ENCODE measurements at regions not wholly inside any gene's neighbourhood (a gene's known extent, or its start where the extent isn't known, plus 50 kb on each side); places are given as distances from the start of the nearest gene placed in this dataset.

GRCh38 chr20:57790176-57790575 is 80.4 kb upstream of the PMEPA1 start:
- no peak overlapping the region for H3T11ph ChIP-seq (ENCODE audit: low read length)
- no peak overlapping the region for H3K4ac ChIP-seq (ENCODE audit: low read depth, low read length)

More at GRCh38 chr20:57790176-57790575, 80.4 kb upstream of the PMEPA1 start:
- H4K5ac ChIP-seq (ENCODE audit: insufficient read length, low read depth, low read length) = no peak overlapping the region
- H2BK120ac ChIP-seq (ENCODE audit: low read depth, low read length, poor library complexity, severe bottlenecking) = no peak overlapping the region
- H3K9me3 ChIP-seq (ENCODE audit: control insufficient read depth, low read depth, low read length) = no peaks in the 10 kb centered on the region
- no peak overlapping the region for H3K9ac ChIP-seq (ENCODE audit: extremely low read depth, insufficient read length, low read length)
- TF ChIP-seq CTCF (conservative IDR thresholded peaks at IDR 0.05) = no peak
- WGBS (ENCODE audit: extremely low coverage, insufficient read length, low lambda C conversion rate) = no CpG with 5 or more reads among the region's 8 CpGs
- no peaks in the 10 kb centered on the region for H4K20me1 ChIP-seq (ENCODE audit: control insufficient read depth, insufficient read depth, insufficient read length)
- H3K27me3 ChIP-seq (ENCODE audit: insufficient read depth, low read length) = no peaks in the 10 kb centered on the region
- Mint-ChIP-seq H3K4me3 (no peak overlapping the region; a peak in 1 of 5 replicates), H3K36me3 (ENCODE audit: insufficient read depth in 1 of 3, low read depth in 3 of 3) (no peaks in the 10 kb centered on the region), H3K4me1 (peaks cover 2 to 3% of the 10 kb centered on the region in 2 experiments; a peak in 3 of 4 replicates), H3K27ac (no peak overlapping the region), H3K27me3 (ENCODE audit: low read depth) (no peaks in the 10 kb centered on the region), H3K9me3 (peaks cover 0 to 5% of the 10 kb centered on the region in 2 experiments; a peak in 2 of 5 replicates)
- no peaks in the 10 kb centered on the region for H3K23me2 ChIP-seq (ENCODE audit: insufficient read length, low read depth, low read length, poor library complexity, severe bottlenecking)
- H3K14ac ChIP-seq (ENCODE audit: insufficient read depth, low read length) = no peak overlapping the region
- no peak overlapping the region for H3K4me2 ChIP-seq (ENCODE audit: insufficient read depth, insufficient read length, low read length)
- no peak overlapping the region for H3K23ac ChIP-seq (ENCODE audit: insufficient read length, low read depth, low read length)
- H4K91ac ChIP-seq (ENCODE audit: insufficient read length, low read depth, low read length) = no peak overlapping the region
- H2BK20ac ChIP-seq (ENCODE audit: low read depth, low read length, poor library complexity, severe bottlenecking) = no peak overlapping the region
- H3K4me1 ChIP-seq (ENCODE audit: insufficient read depth, low read length) = no peaks in the 10 kb centered on the region; the same call in 1 of the 2 replicates
- H2BK15ac ChIP-seq (ENCODE audit: low read depth, low read length) = no peak overlapping the region
- H2AK5ac ChIP-seq (ENCODE audit: insufficient read length, low read length) = no peak overlapping the region
- H4K8ac ChIP-seq (replicated peaks; ENCODE audit: insufficient read length, low read depth, low read length) = no peak overlapping the region
- H2AFZ ChIP-seq (ENCODE audit: low read length) = no peak overlapping the region
- H2BK5ac ChIP-seq (ENCODE audit: insufficient read length, low read length) = no peak overlapping the region
- no peak overlapping the region for H3K27ac ChIP-seq (ENCODE audit: insufficient read length, low read depth, low read length)
- no peaks in the 10 kb centered on the region for H3K79me1 ChIP-seq (ENCODE audit: insufficient read depth, low read depth, low read length, poor library complexity, severe bottlenecking)
- H3K79me2 ChIP-seq (ENCODE audit: insufficient read depth, low read length) = no peaks in the 10 kb centered on the region
- peak; percentile 14 for DNase-seq
- no peak overlapping the region for H3K56ac ChIP-seq (ENCODE audit: insufficient read length, low read depth, low read length)
- H3K18ac ChIP-seq (ENCODE audit: insufficient read length, low read depth, low read length) = no peak overlapping the region
- H2BK12ac ChIP-seq (ENCODE audit: insufficient read length, low read depth, low read length) = no peak overlapping the region
